ENCODE measurements at regions not wholly inside any gene's neighbourhood (a gene's known extent, or its start where the extent isn't known, plus 50 kb on each side); places are given as distances from the start of the nearest gene placed in this dataset.
"Not testable (repeated sequence)": the region's sequence is repeated elsewhere in the genome, so short reads cannot be mapped to it uniquely, and the experiment has no call there.

DNA sequence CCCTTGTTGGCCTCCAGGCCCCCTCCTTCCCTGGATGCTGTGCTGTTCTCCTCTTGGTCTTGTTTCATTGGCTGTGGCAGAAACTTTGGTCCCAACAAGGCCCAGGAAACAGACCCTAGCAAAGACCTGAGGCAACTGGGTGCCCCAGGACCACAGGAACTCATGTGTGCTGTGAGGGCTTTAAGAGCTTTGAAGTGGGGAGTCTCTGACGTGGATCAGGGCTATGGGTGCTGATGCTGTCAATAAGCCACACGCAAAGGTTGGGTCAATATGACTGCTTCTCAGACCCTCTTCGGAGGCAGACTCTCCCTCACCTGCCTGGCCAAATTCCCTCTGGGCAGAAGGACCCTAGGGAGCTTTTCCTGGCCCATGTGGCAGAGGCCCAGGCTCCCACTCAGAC is 91.5 kb upstream of the MLN start:
- no peak for DNase-seq (ENCODE audit: low spot score)

DNA sequence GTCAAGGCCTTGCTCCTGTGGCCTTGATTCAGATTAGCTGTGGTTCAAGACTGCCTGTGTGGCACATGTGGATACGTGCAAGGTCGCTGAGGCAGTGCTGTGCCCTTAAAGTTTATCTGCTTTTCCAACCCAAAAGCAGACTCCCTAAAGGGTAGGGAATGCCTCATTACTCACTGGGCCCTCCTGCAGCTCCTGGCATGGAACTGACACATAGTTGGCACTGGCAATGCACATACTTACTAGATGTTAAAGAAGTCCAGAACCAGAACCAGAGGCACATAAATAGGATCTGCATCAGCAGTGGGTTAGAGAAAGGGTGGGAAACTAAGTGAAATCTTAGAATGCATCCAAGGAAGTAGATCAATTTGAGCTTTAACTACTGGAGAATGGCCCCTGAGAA is 90.6 kb upstream of the MLN start:
- DNase-seq (ENCODE audit: low spot score) = no peak

DNA sequence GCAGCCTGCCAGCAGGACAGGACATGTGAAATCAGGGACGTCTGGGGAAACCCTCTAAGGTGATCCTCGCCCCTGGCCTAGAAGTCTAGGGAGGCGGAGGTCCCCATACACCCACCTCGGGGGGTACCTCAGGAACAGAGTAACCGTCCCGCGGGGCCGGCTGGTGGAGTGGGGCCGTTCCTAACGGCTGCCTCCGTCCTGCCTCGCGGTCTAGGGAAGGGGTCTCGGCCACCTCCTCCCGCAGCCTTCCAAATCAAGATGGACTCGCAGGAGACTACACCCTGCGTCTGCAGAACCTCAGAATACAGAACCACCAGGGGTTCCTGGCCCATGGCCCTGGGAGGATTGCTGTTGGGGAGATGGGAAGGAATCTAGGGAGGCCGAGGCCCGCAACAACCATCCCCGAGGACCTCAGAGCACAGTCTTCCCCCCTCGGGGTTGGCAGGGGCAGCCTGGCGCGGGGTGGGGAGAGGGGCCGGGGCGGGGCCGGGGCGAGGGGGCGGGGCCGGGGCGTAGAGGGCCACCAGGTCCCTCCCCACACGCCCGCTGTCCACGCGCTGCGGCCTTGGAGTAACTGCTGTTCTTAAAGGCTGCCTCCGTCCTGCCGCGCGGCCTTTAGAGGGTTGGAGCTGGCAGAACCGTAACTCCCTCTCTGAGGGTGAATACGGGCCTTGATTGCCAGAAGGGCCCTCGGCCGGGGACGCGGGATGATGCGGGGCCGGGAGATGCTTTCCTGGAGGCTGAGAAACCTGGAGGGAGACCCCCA is 89.0 kb upstream of the MLN start:
- no peak for DNase-seq (ENCODE audit: low spot score)

DNA sequence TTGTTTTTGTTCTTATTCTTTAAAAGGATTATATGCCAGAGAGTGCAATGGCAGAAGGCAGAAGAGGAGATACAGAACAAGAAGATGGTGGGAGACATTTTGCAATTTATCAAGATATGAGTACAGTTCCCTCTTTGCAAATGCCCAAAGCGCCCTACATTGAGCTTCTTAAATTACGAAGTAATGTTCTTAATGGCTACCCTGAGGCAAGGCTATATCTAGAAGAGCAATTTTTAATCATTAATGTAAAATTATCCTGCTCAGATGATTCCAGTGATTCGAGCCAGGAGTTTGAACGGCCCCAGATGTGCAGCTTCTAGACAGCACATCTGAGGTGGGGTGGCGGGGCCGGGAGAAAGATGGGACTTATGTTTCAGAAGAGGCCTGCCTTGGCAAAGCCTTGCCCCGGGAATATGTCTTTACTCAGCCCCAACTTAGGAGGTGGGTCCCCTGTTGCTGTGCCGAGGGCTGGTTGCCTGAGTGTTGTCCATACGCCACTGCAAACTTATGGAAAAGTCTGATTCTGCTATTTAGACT is 84.9 kb upstream of the MLN start:
- no peak for DNase-seq (ENCODE audit: low spot score)

DNA sequence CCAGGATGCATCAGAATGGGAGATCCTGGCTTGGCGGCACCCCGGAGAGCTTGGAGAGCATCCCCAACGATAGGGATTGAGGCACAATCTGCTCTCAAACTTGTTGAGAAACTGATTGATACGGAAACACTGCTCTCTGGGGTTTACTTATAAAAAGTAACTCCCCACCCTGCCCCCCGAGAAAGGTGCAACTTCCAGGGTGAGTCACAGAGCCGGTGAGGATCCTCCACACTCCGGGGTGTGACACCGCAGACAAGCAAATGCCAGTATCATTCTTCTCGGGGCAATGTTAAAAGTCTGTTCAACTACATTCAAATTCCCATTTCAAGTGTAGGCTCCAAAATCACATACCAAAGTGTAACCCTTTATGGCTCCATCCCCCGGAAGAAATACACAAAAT is 84.4 kb upstream of the MLN start:
- no peak for DNase-seq (ENCODE audit: low spot score)

DNA sequence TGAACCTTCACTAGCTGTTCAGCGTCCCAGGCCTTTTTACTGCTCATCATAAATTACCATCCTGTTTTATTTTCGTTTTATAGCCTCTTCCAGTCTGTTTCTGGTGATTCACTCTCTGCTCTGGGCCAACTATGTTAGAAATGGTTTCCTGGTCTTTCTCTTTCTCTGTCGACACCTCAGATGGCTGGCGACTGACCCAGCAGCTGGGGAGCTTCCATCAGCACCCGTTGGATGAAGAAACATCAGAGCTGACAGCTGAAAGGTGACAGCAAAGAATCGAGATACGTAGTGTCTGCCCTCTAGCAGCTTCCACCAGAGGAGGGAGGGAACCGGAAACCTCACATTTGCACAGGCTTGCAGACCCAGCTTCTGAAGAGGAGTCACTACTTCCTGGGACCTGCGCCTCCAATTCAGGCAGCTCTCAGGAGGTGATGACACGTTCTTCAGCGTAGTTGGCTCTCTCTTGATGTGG is 82.9 kb upstream of the MLN start:
- DNase-seq (ENCODE audit: low spot score) = no peak

DNA sequence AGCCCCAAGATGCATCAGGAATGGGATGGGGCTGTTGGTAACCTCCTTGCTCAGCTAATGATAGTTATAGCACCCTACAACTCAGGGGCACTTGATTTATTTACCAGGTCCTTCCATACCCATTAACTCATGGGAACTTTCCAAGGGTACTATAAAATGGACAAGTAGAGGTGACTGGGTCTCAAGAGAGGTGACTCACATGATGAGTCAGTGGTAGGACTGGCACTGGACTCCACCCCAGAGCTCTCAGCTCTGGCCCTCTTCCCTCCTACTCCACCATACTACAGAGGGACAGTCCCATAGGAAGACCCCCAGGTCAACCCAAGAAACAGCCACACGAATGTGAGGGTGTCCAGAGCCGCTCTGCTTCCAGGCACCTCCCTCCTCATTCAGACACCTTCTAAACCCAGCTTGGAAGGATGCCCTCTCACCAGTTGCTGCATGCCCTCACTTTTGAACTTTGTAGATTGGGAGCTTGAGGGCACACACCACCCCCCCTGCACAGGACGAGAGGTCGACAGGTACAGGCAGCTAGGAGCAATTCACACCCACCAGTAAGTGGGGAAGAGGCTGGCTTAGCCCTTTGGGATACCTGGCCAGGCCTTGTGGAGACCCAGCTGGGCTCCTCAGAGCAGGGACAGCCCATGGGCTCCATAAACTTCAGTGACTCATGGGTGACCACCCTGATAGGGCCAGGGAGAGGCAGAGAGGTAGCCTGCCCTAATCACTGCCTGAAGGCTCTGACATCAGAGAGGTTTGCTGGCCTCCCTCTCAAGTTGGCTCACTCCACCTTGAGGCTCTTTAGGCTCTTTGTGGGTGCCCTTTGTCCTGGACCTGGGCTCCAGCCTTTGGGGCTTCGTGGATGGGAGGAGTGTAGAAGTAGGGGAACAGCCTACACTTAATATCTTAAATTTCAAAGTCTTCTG is 81.6 kb upstream of the MLN start:
- no peak for DNase-seq (ENCODE audit: low spot score)

DNA sequence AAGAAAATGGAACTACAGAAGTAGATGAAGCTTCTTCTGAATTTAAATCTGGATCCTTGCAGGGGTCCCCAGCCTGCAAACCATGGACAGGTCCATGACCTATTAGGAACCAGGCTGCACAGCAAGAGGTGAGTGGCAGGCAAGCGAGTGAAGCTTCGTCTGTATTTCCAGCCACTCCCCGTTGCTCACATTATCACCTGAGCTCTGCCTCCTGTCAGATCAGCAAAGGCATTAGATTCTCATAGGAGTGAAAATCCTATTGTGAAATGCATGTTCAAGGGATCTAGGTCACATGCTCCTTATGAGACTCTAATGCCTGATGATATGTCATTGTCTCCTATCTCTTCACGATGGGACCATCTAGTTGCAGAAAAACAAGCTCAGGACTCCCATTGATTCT is 79.8 kb upstream of the MLN start:
- DNase-seq (ENCODE audit: low spot score) = not testable (repeated sequence)

DNA sequence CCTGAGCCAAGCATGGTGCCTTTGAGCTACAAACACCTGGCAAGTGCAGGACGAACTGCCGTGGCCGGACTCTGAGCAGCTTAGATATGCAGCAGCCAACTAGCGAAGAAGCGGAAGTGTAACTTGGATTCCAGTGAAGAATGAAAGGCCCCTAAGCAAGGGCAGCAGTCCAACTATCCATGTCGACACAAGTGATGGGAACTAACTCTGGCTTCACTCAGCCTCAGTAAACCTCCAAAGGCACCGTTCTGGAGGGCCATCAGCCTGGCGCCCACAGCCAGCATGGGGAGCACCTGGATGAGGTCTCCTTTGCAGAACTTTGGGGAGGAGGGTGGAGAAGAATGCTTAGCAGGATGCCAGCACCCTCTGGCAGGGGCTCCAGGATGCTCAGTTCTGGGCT is 78.4 kb upstream of the MLN start:
- DNase-seq (ENCODE audit: low spot score) = no peak

DNA sequence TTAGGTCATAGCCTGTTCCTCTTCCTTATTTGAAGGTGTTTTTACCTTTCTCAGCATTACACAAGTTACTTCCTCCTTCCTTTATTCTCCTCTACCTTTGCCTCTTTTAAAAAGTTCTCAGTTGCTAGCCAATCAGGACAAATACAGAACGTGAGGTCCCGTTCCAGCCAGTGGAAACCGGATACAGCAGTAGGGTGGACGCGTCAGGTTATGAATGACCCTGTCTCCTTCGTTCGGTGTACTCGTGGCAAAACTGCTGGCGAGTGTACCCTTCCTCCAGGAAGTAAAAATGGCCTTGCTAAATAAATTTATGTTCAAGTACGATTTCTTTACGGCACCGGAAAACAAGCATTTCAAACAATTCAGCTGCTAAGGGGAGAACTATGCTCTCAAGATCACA is 77.0 kb upstream of the MLN start:
- no peak for DNase-seq (ENCODE audit: low spot score)

DNA sequence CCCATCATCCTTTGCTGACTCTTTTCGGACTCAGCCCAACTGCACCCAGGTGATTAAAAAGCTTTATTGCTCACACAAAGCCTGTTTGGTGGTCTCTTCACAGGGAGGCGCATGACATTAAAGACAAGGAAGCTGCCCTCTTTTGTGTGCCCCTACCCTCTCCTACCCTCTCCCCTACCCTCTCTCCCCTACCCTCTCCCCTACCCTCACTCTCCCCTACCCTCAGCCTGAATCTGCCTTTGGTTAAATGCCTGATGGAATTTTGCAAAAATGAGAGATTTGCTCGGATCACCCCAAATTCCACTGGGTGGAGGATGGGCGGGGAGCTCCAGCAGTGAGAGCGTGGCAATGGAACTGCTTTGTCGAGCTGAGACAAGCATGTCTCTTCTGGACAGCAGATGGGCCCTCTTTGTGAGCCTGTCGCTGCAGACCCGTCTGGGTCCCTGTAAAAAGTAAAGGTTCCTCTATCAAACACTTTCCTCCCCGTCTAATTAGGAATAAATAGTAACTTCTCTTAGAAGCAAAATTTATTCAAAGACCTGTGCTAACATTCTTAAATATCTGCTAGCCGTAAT is 76.4 kb upstream of the MLN start:
- DNase-seq (ENCODE audit: low spot score) = no peak

DNA sequence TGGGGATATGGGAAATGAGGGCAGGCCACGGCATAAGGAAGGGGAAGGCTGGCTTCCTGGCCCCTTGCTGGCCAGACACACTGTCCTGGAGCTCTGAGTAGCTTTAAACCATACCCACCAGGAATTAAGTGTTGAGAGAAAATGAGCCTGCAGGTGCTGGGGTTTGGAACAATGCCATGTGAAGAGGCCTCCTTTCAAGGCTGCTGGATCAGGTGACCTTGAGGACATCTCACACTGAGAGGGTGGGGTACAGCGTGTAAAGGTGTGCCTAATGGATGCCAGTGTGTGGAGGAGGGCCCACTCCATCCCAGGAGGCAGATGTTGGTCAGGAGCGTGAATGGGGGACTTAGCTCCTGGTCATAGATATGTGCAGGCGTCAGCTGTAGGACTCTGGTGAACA is 74.8 kb upstream of the MLN start:
- DNase-seq (ENCODE audit: low spot score) = no peak

DNA sequence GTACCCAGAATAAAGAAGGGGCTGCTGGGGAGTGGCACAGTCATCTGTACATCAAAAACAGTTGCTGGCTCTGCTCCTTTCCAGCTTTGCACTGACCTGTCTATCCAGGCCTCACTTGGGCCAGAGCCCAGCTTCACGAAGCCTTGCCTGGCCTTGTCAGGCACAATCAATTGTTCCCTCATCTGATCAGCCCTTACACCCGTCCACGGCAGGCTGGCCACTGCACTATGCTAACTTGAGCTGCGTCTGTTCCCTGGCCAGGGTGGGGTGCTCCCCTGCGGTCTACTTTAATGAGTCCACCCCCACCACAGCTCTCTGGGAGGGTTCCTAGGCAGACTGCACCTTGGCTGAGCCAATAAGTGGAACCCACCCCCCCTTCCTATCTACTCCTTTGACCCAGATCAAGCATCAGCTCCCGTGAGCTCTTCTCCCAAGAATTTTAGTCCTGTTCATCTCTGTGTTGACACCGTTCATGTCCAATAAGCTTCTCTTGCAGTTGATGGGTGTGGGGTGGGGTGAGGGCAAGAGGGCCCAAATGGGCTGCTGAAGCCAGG is 74.3 kb upstream of the MLN start:
- DNase-seq (ENCODE audit: low spot score) = no peak

DNA sequence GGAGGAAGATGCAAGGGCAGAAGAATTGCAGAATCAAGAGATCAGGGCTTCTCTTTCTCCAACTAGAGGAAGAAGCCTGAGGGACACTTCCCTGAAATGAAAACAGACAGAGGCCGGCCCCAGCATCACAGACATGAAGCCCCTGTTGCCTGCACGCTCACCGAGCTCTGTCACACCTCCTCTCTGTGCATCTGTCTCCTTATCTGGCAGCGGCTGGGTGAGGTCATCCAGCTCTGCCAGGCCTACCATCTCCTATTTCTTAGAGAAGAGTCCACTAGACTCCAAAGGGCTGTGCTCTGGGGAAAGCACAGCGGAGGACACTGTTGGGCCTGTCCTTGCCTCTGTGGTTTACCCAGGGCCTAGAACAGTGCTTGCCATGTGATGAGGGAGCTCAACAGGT is 71.9 kb upstream of the MLN start:
- DNase-seq (ENCODE audit: low spot score) = no peak

DNA sequence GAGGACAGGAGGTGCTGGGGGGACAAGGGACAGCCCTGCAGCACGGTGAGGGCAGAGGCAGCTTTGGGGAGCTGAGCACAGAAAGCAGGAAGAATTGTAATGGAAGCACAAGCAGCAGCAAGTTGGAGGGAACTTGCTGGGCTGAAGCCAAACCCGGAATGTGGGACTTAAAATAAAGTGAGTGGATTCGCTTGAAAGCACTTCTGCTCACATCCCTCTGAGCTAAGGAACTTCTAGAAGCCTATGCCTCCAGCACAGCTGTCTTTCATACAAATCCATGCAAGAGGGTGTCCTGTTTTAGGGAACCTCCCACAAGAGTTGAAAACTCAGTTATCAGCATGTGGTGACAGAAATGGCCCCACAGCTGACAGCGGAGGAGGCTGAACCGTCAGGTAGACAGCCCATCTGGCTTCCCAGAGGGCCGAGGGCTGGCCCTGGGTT is 71.4 kb upstream of the MLN start:
- DNase-seq (ENCODE audit: low spot score) = no peak

DNA sequence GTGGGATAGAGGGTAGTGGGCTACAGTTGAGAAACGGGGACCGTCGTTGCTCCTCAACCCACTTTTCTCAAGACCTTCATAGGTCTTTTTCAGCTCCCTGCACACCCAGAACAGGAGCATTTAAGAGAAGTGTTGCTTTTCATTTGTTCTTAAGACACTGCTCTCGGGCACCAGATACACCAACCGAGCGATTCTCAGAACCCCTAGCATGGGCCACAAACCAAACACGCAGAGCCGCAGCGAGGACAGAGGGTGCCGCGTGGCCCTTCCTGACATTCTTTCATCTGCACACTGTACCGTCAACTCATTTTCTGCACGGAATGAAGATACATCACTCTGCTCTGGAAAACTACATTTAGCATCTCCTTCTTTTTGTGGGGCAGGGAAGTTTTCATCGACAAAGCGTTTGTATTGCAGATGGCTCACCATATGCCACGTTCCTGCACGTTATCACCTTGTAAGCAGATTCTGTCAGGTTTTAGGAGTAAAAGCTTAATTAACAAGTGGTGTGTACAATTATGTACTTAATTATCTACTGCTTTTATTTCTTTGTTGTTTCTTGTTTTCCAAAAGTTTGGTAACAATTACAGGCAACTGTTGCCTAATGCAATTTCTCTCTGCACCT is 70.4 kb upstream of the MLN start:
- DNase-seq (ENCODE audit: low spot score) = no peak

DNA sequence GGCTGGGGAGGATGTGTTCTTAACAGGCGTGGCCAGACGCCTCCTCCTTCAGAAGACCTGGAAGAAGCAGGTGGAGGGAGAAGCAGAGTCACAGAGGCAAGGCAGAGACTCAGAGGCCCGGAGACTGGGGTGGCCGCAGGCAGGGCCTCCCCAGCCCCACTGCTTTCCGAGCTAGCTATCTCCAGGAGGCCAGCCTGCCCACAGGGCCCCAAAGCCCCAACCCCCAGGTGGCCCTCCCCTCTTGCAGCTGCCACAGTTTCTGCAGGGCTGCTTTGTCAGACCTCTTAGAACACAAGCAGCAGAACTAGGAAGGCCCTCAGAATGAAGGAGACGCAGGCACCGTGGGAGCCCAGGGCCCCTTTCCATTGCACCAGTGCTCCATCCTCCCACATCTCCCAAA is 69.0 kb upstream of the MLN start:
- DNase-seq (ENCODE audit: low spot score) = no peak

DNA sequence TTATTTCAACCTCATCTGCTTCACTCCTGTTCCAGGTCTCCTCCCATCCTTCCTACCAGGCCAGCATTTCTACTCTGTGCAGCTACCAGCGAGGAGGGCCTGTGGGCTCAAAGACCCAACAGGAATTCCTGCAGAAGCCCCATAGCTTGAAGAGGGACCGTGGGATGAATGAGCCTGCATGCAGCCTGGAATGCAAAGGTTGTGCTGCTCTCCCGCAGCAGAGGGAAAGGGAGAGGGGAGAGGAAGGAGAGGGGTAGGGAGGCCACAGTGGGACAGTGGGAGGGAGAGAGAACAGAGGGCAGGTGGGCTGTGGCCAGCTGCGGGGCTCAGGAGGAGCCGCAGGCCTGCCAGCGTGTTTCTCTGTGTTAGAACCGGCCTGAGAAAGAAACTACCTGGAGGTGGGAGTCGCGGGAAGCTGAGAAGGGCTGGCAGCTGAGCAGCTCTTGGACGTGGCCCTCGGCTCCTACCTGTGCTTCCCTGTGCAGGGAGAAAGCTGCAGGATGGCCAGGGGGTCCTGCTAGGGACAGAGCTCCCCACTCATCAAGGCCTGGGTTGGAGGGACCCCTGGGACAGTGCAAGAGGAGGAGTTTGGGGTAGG is 66.1 kb upstream of the MLN start:
- no peak for DNase-seq (ENCODE audit: low spot score)

DNA sequence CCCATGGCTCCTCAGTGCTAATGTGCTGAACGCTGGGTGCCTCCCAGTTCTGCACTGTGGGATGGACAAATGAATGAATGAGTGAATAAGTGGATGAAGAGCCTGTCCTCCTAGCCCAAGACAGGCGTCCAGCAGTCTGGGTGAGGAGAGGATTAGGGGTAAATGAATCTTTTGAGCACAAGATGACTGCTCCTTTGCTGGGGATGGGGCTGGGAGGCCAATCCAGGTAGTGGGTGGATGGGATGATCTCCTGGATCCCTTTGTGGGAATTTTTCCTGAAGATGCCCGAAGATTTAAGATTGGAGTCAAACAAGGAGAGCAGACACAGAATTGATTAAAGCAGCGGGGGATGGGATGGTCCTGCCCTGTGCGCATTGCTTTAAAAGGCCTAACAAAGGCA is 65.3 kb upstream of the MLN start:
- no peak for DNase-seq (ENCODE audit: low spot score)

DNA sequence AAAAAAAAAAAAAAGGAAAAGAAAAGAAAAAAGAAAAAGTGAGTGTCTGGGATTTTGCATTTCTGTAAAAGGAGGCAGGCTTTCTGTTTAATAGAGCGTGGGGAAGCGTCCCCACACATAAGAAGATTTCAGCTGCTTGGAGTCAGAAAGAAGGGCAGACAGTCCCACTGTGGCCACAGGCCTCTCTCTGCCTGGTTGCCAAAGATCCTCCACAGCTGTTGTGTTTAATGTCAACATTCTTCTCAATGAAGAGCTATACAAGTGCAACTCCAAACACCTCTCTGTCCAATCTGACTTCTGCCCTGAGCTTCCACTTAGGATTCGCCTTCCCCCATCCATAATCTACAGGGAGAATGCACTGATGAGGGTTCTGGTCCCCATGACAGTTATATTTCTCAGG is 64.3 kb upstream of the MLN start:
- no peak for DNase-seq (ENCODE audit: low spot score)

DNA sequence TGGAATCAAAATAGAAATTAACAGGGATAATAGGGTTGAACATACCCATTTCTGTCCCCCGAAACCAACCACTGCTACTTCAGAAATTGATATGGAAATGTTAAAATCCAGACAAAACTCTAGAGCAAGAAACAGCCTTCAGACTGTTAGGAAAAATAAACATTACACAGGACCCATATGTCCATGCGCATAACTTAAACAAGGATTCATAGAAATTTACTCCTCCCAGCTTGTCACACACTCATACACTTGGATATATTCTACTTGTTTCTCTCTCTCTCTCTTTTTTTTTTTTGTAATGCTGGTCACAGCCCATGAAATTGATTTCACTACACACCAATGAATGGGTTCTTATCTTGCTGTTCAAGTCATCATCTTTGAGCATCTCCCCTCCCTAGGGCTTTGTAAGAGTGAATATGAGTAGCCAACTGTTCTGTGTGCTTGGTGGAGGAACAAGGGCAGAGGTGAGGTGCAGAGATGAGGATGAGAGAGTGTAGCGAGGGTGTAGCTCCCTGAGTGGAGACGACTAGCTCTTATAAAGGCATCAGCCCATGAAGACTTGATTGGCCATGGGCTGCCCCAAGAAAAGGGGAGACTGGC is 61.8 kb upstream of the MLN start:
- no peak for DNase-seq (ENCODE audit: low spot score)

Measured in Ammon's horn (tissue), 1 donor.